ENCODE measurements at regions not wholly inside any gene's neighbourhood (a gene's known extent, or its start where the extent isn't known, plus 50 kb on each side); places are given as distances from the start of the nearest gene placed in this dataset.

- POLR2A ChIA-PET = no interaction called here
- H3K36me3 Mint-ChIP-seq = no peaks in the 10 kb centered on the region
- H3K9me3 Mint-ChIP-seq = no peaks in the 10 kb centered on the region
- no peak for DNase-seq
- H3K4me1 Mint-ChIP-seq = no peaks in the 10 kb centered on the region
- no peak for ATAC-seq (ENCODE audit: low read depth)
- no peak overlapping the region for H3K27ac Mint-ChIP-seq
- no peak overlapping the region for H3K4me3 Mint-ChIP-seq
- no peaks in the 10 kb centered on the region for H3K27me3 Mint-ChIP-seq
These were observed 529.4 kb upstream of the HTR2A start for GRCh38 chr13:47426126-47426849.

DNA sequence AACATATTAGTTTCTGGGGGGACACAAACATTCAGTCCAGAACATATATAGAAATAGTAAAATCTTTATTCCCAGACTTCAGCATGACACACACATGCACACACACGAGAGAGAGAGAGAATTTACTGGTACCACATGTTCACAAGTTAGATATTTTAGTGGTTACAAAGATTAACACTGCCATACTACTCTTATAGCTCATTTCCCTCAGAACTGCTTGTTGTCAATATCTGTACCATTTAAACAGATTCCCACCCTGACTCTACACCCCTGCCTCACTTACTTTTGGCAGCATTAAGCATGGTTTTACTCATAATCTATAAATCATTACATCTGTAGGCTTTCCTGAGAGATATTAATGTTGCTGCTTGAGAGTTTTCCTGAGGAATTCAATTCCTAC, 524.7 kb upstream of the HTR2A start:
- Mint-ChIP-seq H3K9me3 (no peaks in the 10 kb centered on the region), H3K4me3 (no peak overlapping the region), H3K27me3 (no peaks in the 10 kb centered on the region), H3K27ac (no peak overlapping the region), H3K4me1 (no peaks in the 10 kb centered on the region), H3K36me3 (no peaks in the 10 kb centered on the region)
- no peak for DNase-seq
- POLR2A ChIA-PET = no interaction called here
- no peak for ATAC-seq (ENCODE audit: low read depth)

DNA sequence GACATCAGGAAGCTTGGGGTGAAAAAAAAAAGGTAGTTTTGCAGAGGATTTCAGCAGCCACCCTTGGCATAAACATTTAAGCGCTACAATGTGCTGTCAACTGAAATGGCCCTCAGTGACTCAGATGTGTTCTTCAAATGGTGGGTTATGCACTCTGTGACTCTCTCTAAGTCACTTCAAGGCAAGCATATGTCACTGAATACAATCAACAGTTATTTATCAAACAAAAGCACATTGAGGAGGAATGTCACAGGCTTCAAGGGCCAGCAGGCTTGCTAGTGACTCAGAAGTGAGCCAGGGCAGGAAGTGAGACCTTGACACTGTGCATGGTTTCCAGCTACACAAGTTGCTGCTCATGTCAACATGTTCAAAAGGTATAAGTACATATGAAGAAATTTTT, 523.7 kb upstream of the HTR2A start:
- DNase-seq (no peak), ATAC-seq (ENCODE audit: low read depth) (no peak)
- Mint-ChIP-seq H3K9me3 (no peaks in the 10 kb centered on the region), H3K4me1 (no peaks in the 10 kb centered on the region), H3K4me3 (no peak overlapping the region), H3K27ac (no peak overlapping the region), H3K27me3 (no peaks in the 10 kb centered on the region), H3K36me3 (no peaks in the 10 kb centered on the region)
- POLR2A ChIA-PET = no interaction called here

- Mint-ChIP-seq H3K27me3 (no peaks in the 10 kb centered on the region), H3K36me3 (no peaks in the 10 kb centered on the region), H3K9me3 (no peaks in the 10 kb centered on the region), H3K4me3 (no peak overlapping the region), H3K4me1 (no peaks in the 10 kb centered on the region), H3K27ac (no peak overlapping the region)
- DNase-seq = no peak
- no peak for ATAC-seq (ENCODE audit: low read depth)
- POLR2A ChIA-PET = no interaction called here
These were observed 523.2 kb upstream of the HTR2A start for GRCh38 chr13:47420020-47420419.

DNA sequence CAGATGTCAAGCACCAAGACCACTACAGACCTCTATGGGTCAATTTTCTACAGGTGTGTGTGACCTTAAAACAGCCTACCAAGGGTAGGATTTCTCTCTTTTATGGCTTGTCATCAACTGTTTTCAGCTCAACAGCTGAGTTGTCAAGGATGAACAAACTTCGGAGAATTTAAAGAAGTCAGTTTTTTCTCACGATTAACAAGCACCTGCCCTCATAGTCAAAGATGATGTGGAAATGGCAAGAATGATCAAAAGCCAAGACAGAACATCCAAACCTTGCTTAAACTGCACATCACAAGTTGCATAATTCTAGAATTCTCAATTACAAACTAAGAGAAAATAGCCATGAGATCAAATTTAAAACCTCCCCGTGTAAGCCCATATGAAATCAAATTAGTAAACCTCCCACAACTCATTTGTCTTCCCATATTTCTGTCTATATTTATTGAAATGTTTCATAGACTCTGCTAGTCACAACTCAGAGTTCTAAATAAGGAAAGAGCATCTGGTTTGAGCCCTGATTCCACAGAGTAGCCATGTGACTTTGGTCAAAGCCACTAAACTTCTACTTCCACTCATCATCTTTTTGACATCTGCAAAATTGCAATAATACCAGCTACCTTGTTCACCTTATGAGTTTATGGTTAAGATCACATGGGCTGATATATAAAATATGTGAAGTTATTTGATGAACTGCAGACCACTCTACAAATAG, 521.5 kb upstream of the HTR2A start:
- H3K36me3 Mint-ChIP-seq = no peaks in the 10 kb centered on the region
- H3K4me3 Mint-ChIP-seq = no peak overlapping the region
- H3K9me3 Mint-ChIP-seq = no peaks in the 10 kb centered on the region
- H3K27me3 Mint-ChIP-seq = no peaks in the 10 kb centered on the region
- POLR2A ChIA-PET = no interaction called here
- H3K4me1 Mint-ChIP-seq = no peaks in the 10 kb centered on the region
- H3K27ac Mint-ChIP-seq = no peak overlapping the region
- DNase-seq (no peak), ATAC-seq (ENCODE audit: low read depth) (no peak)

DNA sequence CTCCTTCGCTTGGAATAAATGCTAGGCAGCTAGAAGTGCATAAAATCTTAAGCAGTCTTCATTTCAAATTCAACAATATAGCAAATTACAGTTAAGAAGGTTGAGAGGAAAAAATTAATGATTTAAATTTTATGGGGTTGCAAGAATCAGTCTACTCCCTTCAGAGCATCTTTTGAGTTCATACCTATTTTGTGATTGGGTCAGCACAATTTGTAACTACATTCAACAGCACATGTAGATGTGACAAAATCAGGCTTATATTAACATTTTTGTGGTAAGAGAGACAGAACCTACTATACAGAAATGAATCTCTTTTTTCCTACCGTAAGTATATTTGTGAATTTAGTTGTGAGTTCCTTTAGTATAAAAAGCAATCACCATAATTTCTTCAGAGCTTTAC, 520.6 kb upstream of the HTR2A start:
- H3K9me3 Mint-ChIP-seq = no peaks in the 10 kb centered on the region
- no peaks in the 10 kb centered on the region for H3K4me1 Mint-ChIP-seq
- POLR2A ChIA-PET = no interaction called here
- DNase-seq (no peak), ATAC-seq (ENCODE audit: low read depth) (no peak)
- H3K4me3 Mint-ChIP-seq = no peak overlapping the region
- no peaks in the 10 kb centered on the region for H3K36me3 Mint-ChIP-seq
- no peaks in the 10 kb centered on the region for H3K27me3 Mint-ChIP-seq
- no peak overlapping the region for H3K27ac Mint-ChIP-seq

DNA sequence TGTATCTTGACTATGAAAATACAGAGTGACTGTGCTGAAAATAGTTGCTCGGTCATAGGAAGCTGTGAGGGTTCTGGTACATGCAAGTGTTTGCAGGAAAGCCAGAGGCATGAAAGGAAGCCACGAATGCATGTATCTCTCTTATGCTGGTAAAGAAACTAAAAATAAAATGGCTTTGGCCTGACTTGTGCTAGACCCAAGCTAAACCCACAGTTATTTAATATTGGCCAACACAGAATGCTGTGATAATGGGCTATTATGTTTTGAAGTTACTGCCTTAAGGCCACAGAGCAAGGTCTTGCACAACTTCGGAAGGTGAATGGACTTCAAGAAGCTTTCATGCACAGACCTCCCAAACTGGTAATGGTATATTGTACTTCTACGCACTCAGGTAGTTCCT, 518.2 kb upstream of the HTR2A start:
- ATAC-seq (ENCODE audit: low read depth) = no peak
- no peak for DNase-seq
- no peaks in the 10 kb centered on the region for H3K27me3 Mint-ChIP-seq
- H3K9me3 Mint-ChIP-seq = no peaks in the 10 kb centered on the region
- no peak overlapping the region for H3K27ac Mint-ChIP-seq
- no peaks in the 10 kb centered on the region for H3K36me3 Mint-ChIP-seq
- POLR2A ChIA-PET = no interaction called here
- no peak overlapping the region for H3K4me3 Mint-ChIP-seq
- no peaks in the 10 kb centered on the region for H3K4me1 Mint-ChIP-seq

DNA sequence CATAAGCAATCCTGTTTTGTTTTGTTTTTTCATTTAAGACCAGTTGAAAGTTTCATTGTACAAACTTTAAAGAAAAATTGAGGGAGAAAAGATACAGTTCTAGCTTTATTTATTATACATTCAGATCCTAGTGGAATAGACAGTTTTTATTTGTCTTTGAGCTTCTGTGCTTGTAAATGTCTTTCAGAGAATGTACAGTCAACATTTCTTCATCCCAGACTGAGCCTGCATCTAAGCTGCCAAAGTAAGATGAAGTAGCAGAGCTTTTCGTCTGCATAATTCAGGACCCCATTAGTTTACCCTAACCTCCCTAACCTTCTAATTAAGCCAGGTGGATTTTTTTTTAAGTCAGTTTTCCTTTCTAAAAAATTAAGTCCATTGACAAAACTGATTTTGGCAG, 516.7 kb upstream of the HTR2A start:
- POLR2A ChIA-PET = no interaction called here
- Mint-ChIP-seq H3K27me3 (no peaks in the 10 kb centered on the region), H3K27ac (no peak overlapping the region)

GRCh38 chr13:47413112-47413511, 516.3 kb upstream of the HTR2A start:
- ATAC-seq (ENCODE audit: low read depth) (no peak), DNase-seq (no peak)
- H3K27ac Mint-ChIP-seq = no peak overlapping the region
- no peaks in the 10 kb centered on the region for H3K27me3 Mint-ChIP-seq
- H3K4me1 Mint-ChIP-seq = no peaks in the 10 kb centered on the region
- H3K36me3 Mint-ChIP-seq = no peaks in the 10 kb centered on the region
- POLR2A ChIA-PET = no interaction called here
- no peaks in the 10 kb centered on the region for H3K9me3 Mint-ChIP-seq
- no peak overlapping the region for H3K4me3 Mint-ChIP-seq

More for the DNA sequence above, 516.7 kb upstream of the HTR2A start:
- ATAC-seq (ENCODE audit: low read depth) = no peak
- DNase-seq = no peak
- Mint-ChIP-seq H3K4me3 (no peak overlapping the region), H3K36me3 (no peaks in the 10 kb centered on the region), H3K9me3 (no peaks in the 10 kb centered on the region), H3K4me1 (no peaks in the 10 kb centered on the region)

GRCh38 chr13:47409778-47410177, 512.9 kb upstream of the HTR2A start:
- Mint-ChIP-seq H3K36me3 (no peaks in the 10 kb centered on the region), H3K4me1 (no peaks in the 10 kb centered on the region), H3K4me3 (no peak overlapping the region)

GRCh38 chr13:47408546-47409319, 511.9 kb upstream of the HTR2A start:
- Mint-ChIP-seq H3K27me3 (no peaks in the 10 kb centered on the region), H3K9me3 (no peaks in the 10 kb centered on the region), H3K4me1 (no peaks in the 10 kb centered on the region), H3K4me3 (no peak overlapping the region), H3K36me3 (no peaks in the 10 kb centered on the region), H3K27ac (no peak overlapping the region)
- no peak for ATAC-seq (ENCODE audit: low read depth)
- DNase-seq = no peak
- POLR2A ChIA-PET = no interaction called here

More at GRCh38 chr13:47409778-47410177, 512.9 kb upstream of the HTR2A start:
- Mint-ChIP-seq H3K27ac (no peak overlapping the region), H3K27me3 (no peaks in the 10 kb centered on the region), H3K9me3 (no peaks in the 10 kb centered on the region)
- POLR2A ChIA-PET = no interaction called here
- DNase-seq = no peak
- no peak for ATAC-seq (ENCODE audit: low read depth)

DNA sequence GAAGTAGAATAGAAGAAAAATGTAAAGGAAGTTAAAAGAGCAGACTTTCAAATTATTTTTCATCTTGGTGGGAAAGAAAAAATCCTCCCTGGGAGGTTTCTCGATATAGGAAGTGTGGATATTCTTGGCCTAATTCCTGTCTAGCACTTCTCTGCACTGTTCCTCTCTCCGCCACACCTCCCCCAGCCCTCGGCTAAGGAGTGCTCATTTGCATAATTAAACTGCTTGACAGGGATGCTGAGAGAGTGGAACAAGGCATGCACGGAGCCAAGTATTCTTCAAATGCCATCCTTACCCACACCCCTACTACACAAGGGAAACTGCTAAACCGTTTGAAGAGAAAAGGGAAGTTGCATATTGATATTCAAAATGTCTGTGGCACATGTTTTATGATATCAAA, 511.0 kb upstream of the HTR2A start:
- no peak for DNase-seq
- no peaks in the 10 kb centered on the region for H3K9me3 Mint-ChIP-seq
- no peak for ATAC-seq (ENCODE audit: low read depth)
- H3K4me3 Mint-ChIP-seq = no peak overlapping the region
- no peaks in the 10 kb centered on the region for H3K4me1 Mint-ChIP-seq
- no peaks in the 10 kb centered on the region for H3K27me3 Mint-ChIP-seq
- H3K36me3 Mint-ChIP-seq = no peaks in the 10 kb centered on the region
- H3K27ac Mint-ChIP-seq = no peak overlapping the region
- POLR2A ChIA-PET = no interaction called here

DNA sequence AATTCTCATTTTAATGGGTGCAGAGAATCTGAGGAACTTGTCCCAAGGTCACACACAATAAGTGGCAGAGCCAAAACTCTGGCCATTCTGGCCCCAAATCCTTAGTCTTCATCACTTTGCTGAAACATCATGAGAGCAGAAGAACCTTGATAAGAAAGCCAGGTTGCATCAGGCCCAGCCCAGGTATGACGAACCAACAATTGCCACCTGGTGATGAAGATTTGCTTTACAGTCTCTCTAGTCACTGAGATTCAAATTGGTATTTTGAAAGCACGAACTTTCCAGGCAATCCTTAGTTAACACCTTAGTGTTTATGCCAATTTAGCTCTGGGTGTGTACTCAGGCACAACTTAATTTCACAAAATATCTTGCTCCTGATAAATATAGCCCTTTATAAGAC, 502.7 kb upstream of the HTR2A start:
- H3K4me1 Mint-ChIP-seq = peaks cover 2% of the 10 kb centered on the region
- no peak for ATAC-seq (ENCODE audit: low read depth)
- H3K9me3 Mint-ChIP-seq = no peaks in the 10 kb centered on the region
- no peaks in the 10 kb centered on the region for H3K27me3 Mint-ChIP-seq
- POLR2A ChIA-PET = no interaction called here
- H3K4me3 Mint-ChIP-seq = no peak overlapping the region
- no peak for DNase-seq
- no peak overlapping the region for H3K27ac Mint-ChIP-seq
- no peaks in the 10 kb centered on the region for H3K36me3 Mint-ChIP-seq

GRCh38 chr13:47397739-47398138, 500.9 kb upstream of the HTR2A start:
- no peak for DNase-seq
- no peak overlapping the region for H3K4me3 Mint-ChIP-seq
- no peak overlapping the region for H3K27ac Mint-ChIP-seq
- no peaks in the 10 kb centered on the region for H3K36me3 Mint-ChIP-seq
- no peaks in the 10 kb centered on the region for H3K9me3 Mint-ChIP-seq
- H3K4me1 Mint-ChIP-seq = peaks cover 2% of the 10 kb centered on the region
- POLR2A ChIA-PET = no interaction called here
- no peak for ATAC-seq (ENCODE audit: low read depth)
- no peaks in the 10 kb centered on the region for H3K27me3 Mint-ChIP-seq
